ENCODE measurements at regions not wholly inside any gene's neighbourhood (a gene's known extent, or its start where the extent isn't known, plus 50 kb on each side); places are given as distances from the start of the nearest gene placed in this dataset.

- H3K4me3 ChIP-seq = no peak overlapping the region
- no peaks in the 10 kb centered on the region for H3K27me3 ChIP-seq
- no peaks in the 10 kb centered on the region for H3K9me3 ChIP-seq
- 70 to 77% (median 70%) methylated on average over 5 of the region's 5 CpGs for WGBS, 3 donors
- TF ChIP-seq POLR2A (IDR thresholded peaks at IDR 0.05) (no peak), CTCF (IDR thresholded peaks at IDR 0.05) (no peak), EP300 (IDR thresholded peaks at IDR 0.05) (no peak)
- intact Hi-C loops (cut with DNase I) = no loop called here
- H3K36me3 ChIP-seq = no peaks in the 10 kb centered on the region
- no peak for DNase-seq
- no peaks in the 10 kb centered on the region for H3K4me1 ChIP-seq (ENCODE audit: insufficient read depth)
- no peak overlapping the region for H3K27ac ChIP-seq
Observed at GRCh38 chr5:12837592-12837991, 933.3 kb upstream of the CTNND2 start.

- no peak for DNase-seq
- H3K27ac ChIP-seq = no peak overlapping the region
- TF ChIP-seq POLR2A (IDR thresholded peaks at IDR 0.05) (no peak), EP300 (IDR thresholded peaks at IDR 0.05) (no peak), CTCF (IDR thresholded peaks at IDR 0.05) (no peak)
- H3K36me3 ChIP-seq = no peaks in the 10 kb centered on the region
- H3K9me3 ChIP-seq = no peaks in the 10 kb centered on the region
- no peaks in the 10 kb centered on the region for H3K4me1 ChIP-seq (ENCODE audit: insufficient read depth)
- WGBS, 3 donors = 70 to 83% (median 77%) methylated on average over 2 of the region's 2 CpGs
- no peaks in the 10 kb centered on the region for H3K27me3 ChIP-seq
- intact Hi-C loops (cut with DNase I) = no loop called here
- H3K4me3 ChIP-seq = no peak overlapping the region
Observed at GRCh38 chr5:12825163-12825562, 920.9 kb upstream of the CTNND2 start.

- DNase-seq = no peak
- TF ChIP-seq POLR2A (IDR thresholded peaks at IDR 0.05) = no peak
- TF ChIP-seq CTCF (IDR thresholded peaks at IDR 0.05) = no peak
- no peak for TF ChIP-seq EP300 (IDR thresholded peaks at IDR 0.05)
- no peaks in the 10 kb centered on the region for H3K27me3 ChIP-seq
- 77 to 88% (median 87%) methylated on average over 19 of the region's 19 CpGs for WGBS, 3 donors
- intact Hi-C loops (cut with DNase I) = no loop called here
- H3K9me3 ChIP-seq = no peaks in the 10 kb centered on the region
- no peak overlapping the region for H3K27ac ChIP-seq
- no peaks in the 10 kb centered on the region for H3K4me1 ChIP-seq (ENCODE audit: insufficient read depth)
- no peaks in the 10 kb centered on the region for H3K36me3 ChIP-seq
- no peak overlapping the region for H3K4me3 ChIP-seq
Observed at GRCh38 chr5:12805165-12805698, 901.0 kb upstream of the CTNND2 start.

GRCh38 chr5:12799165-12799564 is 894.9 kb upstream of the CTNND2 start:
- Histone ChIP-seq H3K9me3 (no peaks in the 10 kb centered on the region), H3K4me1 (ENCODE audit: insufficient read depth) (no peaks in the 10 kb centered on the region), H3K27me3 (no peaks in the 10 kb centered on the region), H3K27ac (no peak overlapping the region), H3K36me3 (no peaks in the 10 kb centered on the region), H3K4me3 (no peak overlapping the region)
- TF ChIP-seq CTCF (IDR thresholded peaks at IDR 0.05) (no peak), EP300 (IDR thresholded peaks at IDR 0.05) (no peak), POLR2A (IDR thresholded peaks at IDR 0.05) (no peak)
- no peak for DNase-seq
- intact Hi-C loops (cut with DNase I) = no loop called here
- WGBS, 3 donors = 78 to 83% (median 82%) methylated on average over 5 of the region's 5 CpGs

GRCh38 chr5:12795333-12795663 is 891.1 kb upstream of the CTNND2 start:
- no peak for DNase-seq
- intact Hi-C loops (cut with DNase I) = no loop called here
- no peaks in the 10 kb centered on the region for H3K36me3 ChIP-seq

More at GRCh38 chr5:12795333-12795663, 891.1 kb upstream of the CTNND2 start:
- no peak overlapping the region for H3K27ac ChIP-seq
- no peaks in the 10 kb centered on the region for H3K9me3 ChIP-seq
- no peaks in the 10 kb centered on the region for H3K27me3 ChIP-seq
- TF ChIP-seq POLR2A (IDR thresholded peaks at IDR 0.05) = no peak
- TF ChIP-seq EP300 (IDR thresholded peaks at IDR 0.05) = no peak
- no peak for TF ChIP-seq CTCF (IDR thresholded peaks at IDR 0.05)
- no peak overlapping the region for H3K4me3 ChIP-seq
- no peaks in the 10 kb centered on the region for H3K4me1 ChIP-seq (ENCODE audit: insufficient read depth)
- 89 to 96% (median 94%) methylated on average over 19 of the region's 19 CpGs for WGBS, 3 donors
